ENCODE measurements at regions not wholly inside any gene's neighbourhood (a gene's known extent, or its start where the extent isn't known, plus 50 kb on each side); places are given as distances from the start of the nearest gene placed in this dataset.

DNA sequence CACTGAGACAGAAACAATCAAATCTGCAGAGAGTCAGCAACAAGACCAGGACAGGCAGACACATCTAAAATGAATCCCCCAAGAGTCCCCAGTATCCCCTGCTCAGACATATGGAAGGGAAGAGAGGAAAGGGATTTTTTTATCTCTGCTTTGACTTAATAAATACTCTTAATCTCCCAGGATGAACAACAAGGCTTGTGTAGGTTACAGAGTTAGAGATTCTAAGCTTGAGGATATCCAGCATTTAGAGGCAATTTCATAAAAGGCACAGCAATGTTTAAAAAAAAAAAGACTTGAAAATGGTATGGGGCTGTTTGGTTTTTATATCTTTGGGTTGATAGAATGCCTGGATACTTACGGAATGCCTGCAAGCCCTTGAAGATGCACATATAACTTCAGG, 199.9 kb downstream of the ARL4C start:
- dilution Hi-C loops (cut with MboI; ENCODE audit: extremely low pct_ligation_motif_present, low sequenced_read_pairs) = no loop called here
- Histone ChIP-seq H4K20me1 (ENCODE audit: control insufficient read depth, extremely low read depth, insufficient read depth, low read length) (no peaks in the 10 kb centered on the region), H3K4me3 (ENCODE audit: control insufficient read depth in 2 of 3, extremely low read depth in 1 of 3, insufficient read depth in 2 of 3, low read depth in 1 of 3, low read length in 3 of 3) (no peak overlapping the region), H2AFZ (ENCODE audit: control insufficient read depth, low read length) (no peak overlapping the region), H3K27ac (ENCODE audit: control insufficient read depth, insufficient read depth, low read length) (no peak overlapping the region), H3K9me1 (ENCODE audit: control insufficient read depth, extremely low read depth, insufficient read depth, low read length) (no peaks in the 10 kb centered on the region), H3K36me3 (ENCODE audit: control insufficient read depth in 2 of 2, extremely low read depth in 1 of 2, insufficient read depth in 2 of 2, low read length in 2 of 2) (no peaks in the 10 kb centered on the region), H3K27me3 (ENCODE audit: control insufficient read depth, extremely low read depth, insufficient read depth, low read length) (no peaks in the 10 kb centered on the region), H3K9me3 (ENCODE audit: control insufficient read depth, low read depth, low read length) (no peaks in the 10 kb centered on the region), H3K4me1 (ENCODE audit: control insufficient read depth, extremely low read depth, insufficient read depth, low read length) (peaks cover under 1% of the 10 kb centered on the region), H3K9ac (ENCODE audit: control insufficient read depth, extremely low read depth, insufficient read depth, low read length) (no peak overlapping the region), H3K79me2 (ENCODE audit: control insufficient read depth, insufficient read depth, low read length) (no peaks in the 10 kb centered on the region), H3K4me2 (ENCODE audit: control insufficient read depth, extremely low read depth, insufficient read depth, low read depth, low read length) (no peak overlapping the region)
- DNase-seq (ENCODE audit: low read depth, low spot score) = no peak
- FAIRE-seq = no peak
- TF ChIP-seq EZH2 (IDR thresholded peaks at IDR 0.05; ENCODE audit: low read length) (no peak), CTCF (optimal IDR thresholded peaks at IDR 0.05 in 1 of 3, IDR thresholded peaks at IDR 0.05 in 1 of 3, conservative IDR thresholded peaks at IDR 0.05 in 1 of 3; ENCODE audit: extremely low read depth in 1 of 3, insufficient read depth in 2 of 3, low read length in 3 of 3) (no peak)

- H3K4me2 ChIP-seq (ENCODE audit: control insufficient read depth, extremely low read depth, insufficient read depth, low read depth, low read length) = no peak overlapping the region
Observed at GRCh38 chr2:234293973-234294372, 202.9 kb downstream of the ARL4C start.

More at GRCh38 chr2:234293973-234294372, 202.9 kb downstream of the ARL4C start:
- dilution Hi-C loops (cut with MboI; ENCODE audit: extremely low pct_ligation_motif_present, low sequenced_read_pairs) = no loop called here
- no peak overlapping the region for H3K27ac ChIP-seq (ENCODE audit: control insufficient read depth, insufficient read depth, low read length)
- peak; percentile 2 to 12 (median 9) for TF ChIP-seq CTCF (optimal IDR thresholded peaks at IDR 0.05 in 1 of 3, IDR thresholded peaks at IDR 0.05 in 1 of 3, conservative IDR thresholded peaks at IDR 0.05 in 1 of 3; ENCODE audit: extremely low read depth in 1 of 3, insufficient read depth in 2 of 3, low read length in 3 of 3)
- no peak for TF ChIP-seq EZH2 (IDR thresholded peaks at IDR 0.05; ENCODE audit: low read length)
- H4K20me1 ChIP-seq (ENCODE audit: control insufficient read depth, extremely low read depth, insufficient read depth, low read length) = no peaks in the 10 kb centered on the region
- DNase-seq (ENCODE audit: low read depth, low spot score) (no peak), FAIRE-seq (no peak)
- no peak overlapping the region for H3K9ac ChIP-seq (ENCODE audit: control insufficient read depth, extremely low read depth, insufficient read depth, low read length)
- H3K9me3 ChIP-seq (ENCODE audit: control insufficient read depth, low read depth, low read length) = no peaks in the 10 kb centered on the region
- H3K9me1 ChIP-seq (ENCODE audit: control insufficient read depth, extremely low read depth, insufficient read depth, low read length) = no peaks in the 10 kb centered on the region
- H3K4me1 ChIP-seq (ENCODE audit: control insufficient read depth, extremely low read depth, insufficient read depth, low read length) = peaks cover 22% of the 10 kb centered on the region
- H3K79me2 ChIP-seq (ENCODE audit: control insufficient read depth, insufficient read depth, low read length) = no peaks in the 10 kb centered on the region
- no peaks in the 10 kb centered on the region for H3K36me3 ChIP-seq (ENCODE audit: control insufficient read depth in 2 of 2, extremely low read depth in 1 of 2, insufficient read depth in 2 of 2, low read length in 2 of 2)
- no peaks in the 10 kb centered on the region for H3K27me3 ChIP-seq (ENCODE audit: control insufficient read depth, extremely low read depth, insufficient read depth, low read length)
- H2AFZ ChIP-seq (ENCODE audit: control insufficient read depth, low read length) = no peak overlapping the region
- H3K4me3 ChIP-seq (ENCODE audit: control insufficient read depth in 2 of 3, extremely low read depth in 1 of 3, insufficient read depth in 2 of 3, low read depth in 1 of 3, low read length in 3 of 3) = no peak overlapping the region

Data from keratinocyte (primary cell).